HCT116 (cell line): ENCODE measurements at regions not wholly inside any gene's neighbourhood (a gene's known extent, or its start where the extent isn't known, plus 50 kb on each side); places are given as distances from the start of the nearest gene placed in this dataset.

ENCODE experiments used
- ATAC-seq: fragments of 200-7000 bp; cut with Tn5 transposase; 2 replicates; pipeline ENCODE4 v1.9.1; 2020; ENCODE audit warnings: mild to moderate bottlenecking, moderate library complexity
- BruUV-seq: library from RNA; stranded (reverse); fragments of 400-500 nt; replicated peaks from 2 replicates; lab custom pipeline; 2021; lab: Mats Ljungman, UMichigan
- CTCF ChIA-PET: fragments of 300-600 bp; sonication (Branson Sonifier 250); formaldehyde crosslinking; loops from one replicate; lab custom pipeline; 2021; ENCODE audit warnings: antibody characterized with exemption; lab: Charles Lee
- POLR2A ChIA-PET: fragments of 300-600, 350-600 bp; sonication (Branson Sonifier 250); formaldehyde crosslinking; loops from one replicate; lab custom pipeline; 2021; ENCODE audit warnings: antibody characterized with exemption; lab: Charles Lee
- RAD21 ChIA-PET, 2 experiments: fragments of 300-600 bp; sonication (Branson Sonifier 250); formaldehyde crosslinking; loops; one replicate each; lab custom pipeline; 2023; ENCODE audit warnings: low total read pairs in 2 of 2; ENCODE audit not compliant: uncharacterized antibody in 2 of 2, unreplicated experiment in 2 of 2, low non-redundant PET in 1 of 2; lab: Charles Lee
- DNase-seq: peaks from one replicate; pipeline ENCODE4 v3.0.0-alpha.2; 2010; ENCODE audit warnings: low read depth, low spot score
- H2AFZ ChIP-seq: fragments of 200-600 bp; shearing (Covaris generic), sonication (generic); 2 replicates; pipeline ENCODE4 v1.6.1; 2017; ENCODE audit warnings: low read depth, mixed run types, mixed read lengths, antibody characterized with exemption, low read length; ENCODE audit not compliant: poor library complexity, severe bottlenecking
- H3K27ac ChIP-seq: 2 replicates; pipeline ENCODE4 v1.5.1; 2012; ENCODE audit warnings: low read depth, low read length
- H3K27me3 ChIP-seq: fragments of 200-600 bp; sonication (generic); 2 replicates; pipeline ENCODE4 v1.6.1; 2016; ENCODE audit warnings: mixed run types, low read length, mixed read lengths; ENCODE audit not compliant: insufficient read depth
- H3K36me3 ChIP-seq, 2 experiments: fragments of 200-500 bp in 1 of 2; fragments of 200-600 bp in 1 of 2; sonication (Bioruptor generic) in 1 of 2; sonication (generic) in 1 of 2; 2 replicates each; pipeline versions ENCODE4 v1.5.1 to v1.6.1; 2014 to 2016; ENCODE audit warnings: low read length in 2 of 2, inconsistent platforms in 1 of 2, mixed read lengths in 1 of 2, mixed run types in 1 of 2; ENCODE audit not compliant: insufficient read depth in 2 of 2, control insufficient read depth in 1 of 2
- H3K4me1 ChIP-seq, 2 experiments: fragments of 200-600 bp in 1 of 2; sonication (generic) in 1 of 2; 2 replicates each; pipeline versions ENCODE4 v1.5.1 to v1.6.1; 2012 to 2017; ENCODE audit warnings: low read length in 2 of 2, inconsistent platforms in 1 of 2, mild to moderate bottlenecking in 1 of 2, mixed read lengths in 1 of 2, mixed run types in 1 of 2, moderate library complexity in 1 of 2; ENCODE audit not compliant: insufficient read depth in 2 of 2, control insufficient read depth in 1 of 2
- H3K4me2 ChIP-seq: fragments of 200-600 bp; sonication (generic); 2 replicates; pipeline ENCODE4 v1.6.1; 2017; ENCODE audit warnings: mixed run types, low read length, mixed read lengths
- H3K4me3 ChIP-seq, 2 experiments: fragments of 200-600 bp in 1 of 2; sonication (generic) in 1 of 2; replicated peaks in 1 of 2; 2 replicates each; pipeline ENCODE4 v1.5.1; 2011 to 2016; ENCODE audit warnings: low read length in 2 of 2, control low read depth in 1 of 2, low read depth in 1 of 2, mild to moderate bottlenecking in 1 of 2, mixed read lengths in 1 of 2, mixed run types in 1 of 2
- H3K79me2 ChIP-seq: fragments of 200-600 bp; sonication (generic); 2 replicates; pipeline ENCODE4 v1.6.1; 2017; ENCODE audit warnings: mild to moderate bottlenecking, mixed run types, low read length, moderate library complexity, mixed read lengths; ENCODE audit not compliant: insufficient read depth
- H3K9ac ChIP-seq: fragments of 200-600 bp; sonication (generic); 2 replicates; pipeline ENCODE4 v1.6.1; 2016; ENCODE audit warnings: low read length, mixed read lengths
- H3K9me2 ChIP-seq: fragments of 200-600 bp; sonication (generic), shearing (Covaris generic); 2 replicates; pipeline ENCODE4 v1.6.1; 2017; ENCODE audit warnings: mixed run types, mild to moderate bottlenecking, moderate library complexity; ENCODE audit not compliant: insufficient read depth
- H3K9me3 ChIP-seq, 2 experiments: fragments of 200-500 bp in 1 of 2; fragments of 200-600 bp in 1 of 2; sonication (Bioruptor generic) in 1 of 2; sonication (generic) in 1 of 2; 2 replicates each; pipeline ENCODE4 v1.6.1; 2014 to 2017; ENCODE audit warnings: low read length in 2 of 2, mixed read lengths in 2 of 2, inconsistent platforms in 1 of 2, low read depth in 1 of 2, mild to moderate bottlenecking in 1 of 2, mixed run types in 1 of 2, moderate library complexity in 1 of 2; ENCODE audit not compliant: control insufficient read depth in 1 of 2, insufficient read depth in 1 of 2
- H4K20me1 ChIP-seq: fragments of 200-600 bp; sonication (generic), shearing (Covaris generic); 2 replicates; pipeline ENCODE4 v1.6.1; 2017; ENCODE audit warnings: mixed run types, mild to moderate bottlenecking, moderate library complexity; ENCODE audit not compliant: insufficient read depth
- ATF3 ChIP-seq: IDR thresholded peaks from 2 replicates; pipeline ENCODE4 v1.6.1; 2012
- CBX3 ChIP-seq: IDR thresholded peaks from 2 replicates; pipeline ENCODE4 v1.6.1; 2012; ENCODE audit warnings: low read depth
- CEBPB ChIP-seq: IDR thresholded peaks from 2 replicates; pipeline ENCODE4 v1.6.1; 2012; ENCODE audit warnings: low read depth
- EGR1 ChIP-seq: IDR thresholded peaks from 2 replicates; pipeline ENCODE4 v1.6.1; 2012; ENCODE audit warnings: low read depth
- ELF1 ChIP-seq: IDR thresholded peaks from 2 replicates; pipeline ENCODE4 v1.6.1; 2012; ENCODE audit warnings: low read depth, borderline replicate concordance
- EZH2phosphoT487 ChIP-seq: fragments of 200-600 bp; IDR thresholded peaks from 2 replicates; pipeline ENCODE4 v1.6.1; 2018; ENCODE audit warnings: antibody characterized with exemption, borderline replicate concordance
- FOSL1 ChIP-seq: IDR thresholded peaks from 2 replicates; pipeline ENCODE4 v1.6.1; 2012; ENCODE audit warnings: low read depth
- JUND ChIP-seq: IDR thresholded peaks from 2 replicates; pipeline ENCODE4 v1.6.1; 2012
- MAX ChIP-seq: IDR thresholded peaks from 2 replicates; pipeline ENCODE4 v1.6.1; 2012
- POLR2A ChIP-seq: IDR thresholded peaks from 2 replicates; pipeline ENCODE4 v1.7.0; 2011; ENCODE audit warnings: borderline replicate concordance; ENCODE audit not compliant: insufficient read depth, insufficient read length; ENCODE audit errors: extremely low read depth
- POLR2AphosphoS5 ChIP-seq: IDR thresholded peaks from 2 replicates; pipeline ENCODE4 v1.6.1; 2011; ENCODE audit warnings: mild to moderate bottlenecking, low read depth, low read length, moderate library complexity
- REST ChIP-seq: IDR thresholded peaks from 2 replicates; pipeline ENCODE4 v1.6.1; 2012; ENCODE audit warnings: low read depth
- SP1 ChIP-seq: IDR thresholded peaks from 2 replicates; pipeline ENCODE4 v1.6.1; 2012; ENCODE audit warnings: low read depth
- SRF ChIP-seq: IDR thresholded peaks from 2 replicates; pipeline ENCODE4 v1.6.1; 2012; ENCODE audit warnings: low read depth
- TCF7L2 ChIP-seq: IDR thresholded peaks from 2 replicates; pipeline ENCODE4 v1.7.0; 2011; ENCODE audit warnings: borderline replicate concordance, inconsistent platforms; ENCODE audit not compliant: insufficient read depth, insufficient read length; ENCODE audit errors: extremely low read depth
- ZBTB33 ChIP-seq: IDR thresholded peaks from 2 replicates; pipeline ENCODE4 v1.6.1; 2011; ENCODE audit warnings: mild to moderate bottlenecking, low read length, moderate library complexity; ENCODE audit not compliant: insufficient replicate concordance; ENCODE audit errors: extremely low read depth
- intact Hi-C: fragments of 100-400 bp; cut with micrococcal nuclease; formaldehyde crosslinking; loops from 2 replicates; pipeline ENCODE4 v1.10.0; 2022

GRCh38 chrX:40433160-40433559 lies 147.6 kb upstream of the ATP6AP2 start:
- no peak overlapping the region for H2AFZ ChIP-seq
- H3K36me3 ChIP-seq = no peaks in the 10 kb centered on the region
- H3K4me3 ChIP-seq = no peak overlapping the region
- no peaks in the 10 kb centered on the region for H3K9me3 ChIP-seq
- POLR2A ChIA-PET = no interaction called here
- H3K79me2 ChIP-seq = no peaks in the 10 kb centered on the region
- no peaks in the 10 kb centered on the region for H4K20me1 ChIP-seq
- CTCF ChIA-PET = no interaction called here
- TF ChIP-seq FOSL1 (no peak), CEBPB (no peak), POLR2A (no peak), ATF3 (no peak), REST (no peak), SRF (no peak), POLR2AphosphoS5 (no peak), TCF7L2 (no peak), ZBTB33 (no peak), CBX3 (no peak), JUND (no peak), MAX (no peak), ELF1 (no peak), EGR1 (no peak), EZH2phosphoT487 (no peak), SP1 (no peak)
- H3K4me1 ChIP-seq = no peaks in the 10 kb centered on the region
- RAD21 ChIA-PET = no interaction called here
- no peak for ATAC-seq
- H3K27ac ChIP-seq = no peak overlapping the region
- H3K9me2 ChIP-seq = no peaks in the 10 kb centered on the region
- H3K9ac ChIP-seq = no peak overlapping the region
- no peak overlapping the region for H3K4me2 ChIP-seq
- no peaks in the 10 kb centered on the region for H3K27me3 ChIP-seq
- intact Hi-C loops = no loop called here
- DNase-seq = no peak
- BruUV-seq = no TSS peak
